ENCODE measurements at regions not wholly inside any gene's neighbourhood (a gene's known extent, or its start where the extent isn't known, plus 50 kb on each side); places are given as distances from the start of the nearest gene placed in this dataset.

DNA sequence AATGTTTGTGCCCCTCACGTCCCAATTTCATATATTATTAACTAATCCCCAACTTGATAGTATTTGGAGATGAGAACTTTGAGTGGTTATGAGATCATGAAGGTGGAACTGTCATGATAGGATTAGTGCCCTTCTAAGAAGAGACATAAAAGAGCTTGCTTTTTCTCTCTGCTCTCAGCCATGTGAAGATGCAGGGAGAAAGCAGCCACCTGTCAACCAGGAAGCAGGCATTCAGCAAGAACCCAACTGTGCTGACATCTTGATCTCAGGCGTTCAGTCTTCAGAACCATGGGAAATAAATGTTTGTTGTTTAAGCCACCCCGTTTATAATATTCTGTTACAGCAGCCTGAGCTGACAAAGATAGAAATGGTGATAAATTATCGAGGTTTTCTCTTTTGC is 278.7 kb upstream of the KCNMB2 start:
- intact Hi-C loops (cut with DNase I; ENCODE audit: low total_unique reads): no loop called here

DNA sequence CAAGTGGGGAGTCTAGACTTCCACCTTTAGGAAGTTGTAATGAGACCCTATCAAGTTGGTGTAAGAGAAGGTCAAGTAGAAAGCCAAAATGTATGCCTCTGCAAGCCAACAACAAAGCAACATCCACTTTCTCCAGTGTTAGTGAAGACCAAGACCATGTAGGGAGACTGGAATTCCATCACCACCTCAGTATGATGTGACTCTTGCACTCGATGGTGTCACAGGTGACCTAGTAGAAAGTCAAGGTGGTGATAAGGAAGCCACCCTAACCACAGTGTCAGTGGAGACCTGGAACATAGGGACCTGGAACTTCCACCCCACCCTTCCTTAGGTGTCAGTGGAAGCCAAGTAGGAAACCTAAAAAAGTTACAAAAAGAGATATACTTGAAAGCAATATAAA is 278.1 kb upstream of the KCNMB2 start:
- Histone ChIP-seq H3K36me3 (no peaks in the 10 kb centered on the region), H3K4me1 (peaks cover 0 to 12% (median 3%) of the 10 kb centered on the region in 6 donors), H3K27ac (no peak overlapping the region), H3K9me3 (no peaks in the 10 kb centered on the region), H3K27me3 (replicated peaks in 1 of 7) (no peaks in the 10 kb centered on the region), H3K4me3 (no peak overlapping the region)
- DNase-seq: no peak
- TF ChIP-seq POLR2A (IDR thresholded peaks at IDR 0.05): no peak
- TF ChIP-seq, protein P1, sequence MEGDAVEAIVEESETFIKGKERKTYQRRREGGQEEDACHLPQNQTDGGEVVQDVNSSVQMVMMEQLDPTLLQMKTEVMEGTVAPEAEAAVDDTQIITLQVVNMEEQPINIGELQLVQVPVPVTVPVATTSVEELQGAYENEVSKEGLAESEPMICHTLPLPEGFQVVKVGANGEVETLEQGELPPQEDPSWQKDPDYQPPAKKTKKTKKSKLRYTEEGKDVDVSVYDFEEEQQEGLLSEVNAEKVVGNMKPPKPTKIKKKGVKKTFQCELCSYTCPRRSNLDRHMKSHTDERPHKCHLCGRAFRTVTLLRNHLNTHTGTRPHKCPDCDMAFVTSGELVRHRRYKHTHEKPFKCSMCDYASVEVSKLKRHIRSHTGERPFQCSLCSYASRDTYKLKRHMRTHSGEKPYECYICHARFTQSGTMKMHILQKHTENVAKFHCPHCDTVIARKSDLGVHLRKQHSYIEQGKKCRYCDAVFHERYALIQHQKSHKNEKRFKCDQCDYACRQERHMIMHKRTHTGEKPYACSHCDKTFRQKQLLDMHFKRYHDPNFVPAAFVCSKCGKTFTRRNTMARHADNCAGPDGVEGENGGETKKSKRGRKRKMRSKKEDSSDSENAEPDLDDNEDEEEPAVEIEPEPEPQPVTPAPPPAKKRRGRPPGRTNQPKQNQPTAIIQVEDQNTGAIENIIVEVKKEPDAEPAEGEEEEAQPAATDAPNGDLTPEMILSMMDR (IDR thresholded peaks at IDR 0.05 in 8 of 11, conservative IDR thresholded peaks at IDR 0.05 in 3 of 11): no peak
- TF ChIP-seq POLR2AphosphoS5 (IDR thresholded peaks at IDR 0.05): no peak
- 58 to 93% (median 67%) methylated on average over 1 of the region's 1 CpG for WGBS, 5 donors
- intact Hi-C loops (cut with DNase I; ENCODE audit: low total_unique reads): no loop called here

More for the DNA sequence above, 278.7 kb upstream of the KCNMB2 start:
- H3K27ac ChIP-seq: no peak overlapping the region
- H3K27me3 ChIP-seq (replicated peaks in 1 of 7): no peaks in the 10 kb centered on the region
- TF ChIP-seq, protein P1 (IDR thresholded peaks at IDR 0.05 in 8 of 11, conservative IDR thresholded peaks at IDR 0.05 in 3 of 11): no peak
- no peak for TF ChIP-seq POLR2AphosphoS5 (IDR thresholded peaks at IDR 0.05)
- no peak for TF ChIP-seq POLR2A (IDR thresholded peaks at IDR 0.05)
- no peak for DNase-seq
- 83 to 90% (median 85%) methylated on average over 4 of the region's 4 CpGs for WGBS, 5 donors
- H3K9me3 ChIP-seq: no peaks in the 10 kb centered on the region
- H3K4me1 ChIP-seq: peaks cover 0 to 12% (median 3%) of the 10 kb centered on the region in 6 donors
- no peak overlapping the region for H3K4me3 ChIP-seq
- H3K36me3 ChIP-seq: no peaks in the 10 kb centered on the region

DNA sequence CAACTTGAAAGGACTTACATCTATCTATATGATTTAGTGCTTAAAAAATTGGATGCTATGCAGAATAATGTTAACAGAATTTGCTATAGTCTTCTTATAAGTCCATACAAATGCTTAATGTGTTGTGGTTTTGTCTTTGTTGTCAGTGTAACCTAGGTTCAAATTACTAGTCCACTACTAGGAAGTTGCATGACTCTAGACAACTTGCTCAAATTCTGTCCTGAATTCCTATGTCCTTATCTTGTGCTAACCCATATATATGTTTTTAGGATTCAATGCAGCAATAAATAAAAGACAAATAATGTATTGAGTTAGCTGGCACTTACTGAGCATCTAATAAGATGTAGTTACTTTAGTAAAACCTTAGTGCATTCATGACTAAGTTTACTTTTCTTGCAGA is 276.5 kb upstream of the KCNMB2 start:
- H3K4me1 ChIP-seq: peaks cover 0 to 17% (median 6%) of the 10 kb centered on the region in 6 donors
- no peak for DNase-seq
- no peaks in the 10 kb centered on the region for H3K27me3 ChIP-seq (replicated peaks in 1 of 7)
- H3K9me3 ChIP-seq: no peaks in the 10 kb centered on the region
- intact Hi-C loops (cut with DNase I; ENCODE audit: low total_unique reads): no loop called here
- no peak overlapping the region for H3K4me3 ChIP-seq
- H3K36me3 ChIP-seq: no peaks in the 10 kb centered on the region
- no peak for TF ChIP-seq POLR2A (IDR thresholded peaks at IDR 0.05)
- TF ChIP-seq POLR2AphosphoS5 (IDR thresholded peaks at IDR 0.05): no peak
- TF ChIP-seq, protein P1 (IDR thresholded peaks at IDR 0.05 in 8 of 11, conservative IDR thresholded peaks at IDR 0.05 in 3 of 11): no peak
- H3K27ac ChIP-seq: no peak overlapping the region

DNA sequence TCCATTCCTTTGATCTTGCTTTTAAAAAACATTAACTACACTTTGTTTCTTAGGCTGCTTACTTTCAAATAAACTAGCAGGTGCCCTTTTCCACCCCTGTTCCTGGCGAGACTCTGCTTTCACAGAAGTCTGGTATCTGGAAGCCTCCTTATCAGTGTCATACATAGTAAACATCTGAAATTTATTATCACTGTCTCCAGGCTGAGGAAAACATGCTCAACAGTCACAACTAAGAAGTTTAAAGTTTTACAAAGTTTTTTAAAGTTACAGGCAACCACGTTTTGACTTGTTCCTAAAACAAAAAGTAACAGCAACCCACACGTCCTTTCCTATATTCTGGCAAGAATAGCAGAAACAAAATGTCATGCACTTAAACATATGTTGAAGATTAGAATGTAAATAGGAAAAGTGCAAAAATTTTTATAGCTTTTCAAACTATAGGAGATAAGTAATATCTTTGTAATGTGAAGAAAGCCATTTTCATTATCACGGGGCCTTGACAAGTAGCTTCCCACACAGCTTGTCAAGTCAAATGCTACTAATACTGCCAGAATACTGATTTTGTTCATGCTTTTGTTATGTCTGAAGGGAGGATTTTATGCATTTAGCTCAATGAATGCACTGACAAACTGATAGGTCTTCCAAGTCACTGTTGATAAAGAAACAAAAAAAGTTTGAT is 275.2 kb upstream of the KCNMB2 start:
- Histone ChIP-seq H3K4me1 (peaks cover 0 to 17% (median 6%) of the 10 kb centered on the region in 6 donors), H3K27ac (peak overlapping the region in 1 of 8 donors; percentile 4), H3K36me3 (no peaks in the 10 kb centered on the region), H3K4me3 (no peak overlapping the region), H3K27me3 (replicated peaks in 1 of 7) (no peaks in the 10 kb centered on the region), H3K9me3 (no peaks in the 10 kb centered on the region)
- no peak for DNase-seq
- 19 to 45% (median 24%) methylated on average over 4 of the region's 4 CpGs for WGBS, 5 donors
- intact Hi-C loops (cut with DNase I; ENCODE audit: low total_unique reads): no loop called here
- TF ChIP-seq POLR2A (IDR thresholded peaks at IDR 0.05): no peak
- TF ChIP-seq, protein P1 (IDR thresholded peaks at IDR 0.05 in 8 of 11, conservative IDR thresholded peaks at IDR 0.05 in 3 of 11): no peak
- no peak for TF ChIP-seq POLR2AphosphoS5 (IDR thresholded peaks at IDR 0.05)

All from spleen (tissue), 11 donors.